A673 (cell line): ENCODE measurements at regions not wholly inside any gene's neighbourhood (a gene's known extent, or its start where the extent isn't known, plus 50 kb on each side); places are given as distances from the start of the nearest gene placed in this dataset.

Experiments used
- CTCF ChIP-seq: fragments of 300-800, 200-600 bp; sonication (generic); conservative IDR thresholded peaks from 2 replicates; pipeline ENCODE4 v1.5.1; 2017; ENCODE audit warnings: low read depth, mild to moderate bottlenecking, antibody characterized with exemption, low read length, moderate library complexity, mixed read lengths
- EZH2 ChIP-seq: fragments of 200-600 bp; sonication (generic); IDR thresholded peaks from 2 replicates; pipeline ENCODE4 v1.6.1; 2017; ENCODE audit warnings: borderline replicate concordance, low read depth, mild to moderate bottlenecking, mixed read lengths, antibody characterized with exemption, low read length; ENCODE audit not compliant: poor library complexity, severe bottlenecking

GRCh38 chr2:63742580-63742976 lies 99.1 kb upstream of the UGP2 start:
- TF ChIP-seq CTCF = no peak
- TF ChIP-seq EZH2 = no peak
